ENCODE measurements at regions not wholly inside any gene's neighbourhood (a gene's known extent, or its start where the extent isn't known, plus 50 kb on each side); places are given as distances from the start of the nearest gene placed in this dataset.

DNA sequence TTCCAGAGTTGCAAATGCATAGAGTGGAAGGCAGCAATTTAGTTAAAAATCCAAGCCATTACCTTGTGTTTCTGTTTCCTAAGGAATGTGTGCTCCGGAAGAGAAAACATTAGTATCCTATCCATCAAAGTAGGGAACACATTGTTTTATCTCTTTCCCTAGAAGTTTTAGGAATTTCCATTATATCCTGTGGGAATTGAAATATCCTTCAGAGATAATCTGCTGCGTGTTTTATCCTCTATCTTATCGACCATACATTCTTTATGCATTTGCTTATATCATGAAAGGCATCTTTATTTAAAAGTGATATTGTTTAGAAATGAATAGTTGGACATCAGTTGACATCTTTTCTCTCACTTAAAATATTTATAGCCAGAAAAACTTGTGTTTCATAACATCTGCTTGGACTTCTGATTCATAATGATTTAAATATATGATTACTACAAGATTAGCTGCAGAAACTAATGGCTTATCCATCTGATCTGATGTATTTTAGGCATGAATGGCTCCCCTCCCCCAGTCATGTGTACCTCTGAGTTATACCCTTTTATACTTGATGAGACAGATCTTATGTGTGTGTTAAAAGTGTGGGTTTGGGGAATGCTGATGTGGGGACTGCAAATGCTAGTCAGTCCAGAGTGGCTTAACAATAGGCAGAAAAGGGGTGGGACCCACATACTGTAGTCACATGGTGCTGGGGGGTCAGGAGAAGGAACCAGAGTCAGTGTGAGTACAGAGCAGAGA lies 136.2 kb upstream of the ARHGAP28 start:
- Histone ChIP-seq H3K9ac (ENCODE audit: insufficient read length, low read depth) (no peak overlapping the region), H3K4me1 (ENCODE audit: insufficient read depth, insufficient read length) (no peaks in the 10 kb centered on the region), H3K4me3 (ENCODE audit: insufficient read length, low read depth) (no peak overlapping the region), H3K27me3 (ENCODE audit: insufficient read depth, insufficient read length) (no peaks in the 10 kb centered on the region), H3K9me3 (ENCODE audit: insufficient read depth, low read length) (no peaks in the 10 kb centered on the region), H3K36me3 (ENCODE audit: insufficient read depth, insufficient read length, low read length) (no peaks in the 10 kb centered on the region)
- TF ChIP-seq YY1 (IDR thresholded peaks at IDR 0.05; ENCODE audit: insufficient read depth, insufficient read length) (no peak), SUZ12 (IDR thresholded peaks at IDR 0.05; ENCODE audit: extremely low read depth, insufficient read depth, insufficient read length) (no peak), ZNF274 (IDR thresholded peaks at IDR 0.05; ENCODE audit: low read depth, low read length) (no peak)
- no peak for DNase-seq (ENCODE audit: low read depth, low spot score)

DNA sequence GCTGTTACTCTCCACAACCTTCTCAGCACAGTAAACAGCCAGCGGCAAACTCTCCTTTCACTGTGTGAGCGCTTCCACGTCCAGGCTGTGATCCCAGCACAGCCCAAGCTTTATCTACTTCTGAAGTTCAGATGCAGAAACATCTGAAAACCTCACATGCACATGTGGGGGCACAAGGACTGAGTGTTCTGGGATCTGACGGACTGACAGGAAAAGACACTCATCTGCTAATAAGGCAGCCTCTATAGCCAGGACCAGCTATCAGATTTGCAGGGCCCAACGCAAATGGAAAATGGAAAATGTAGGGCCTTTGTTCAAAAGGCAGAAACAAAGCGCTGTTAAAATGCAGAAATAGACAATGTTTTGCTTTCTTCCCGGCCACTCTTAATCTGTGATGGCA lies 133.8 kb upstream of the ARHGAP28 start:
- H3K4me1 ChIP-seq (ENCODE audit: insufficient read depth, insufficient read length): no peaks in the 10 kb centered on the region
- TF ChIP-seq YY1 (IDR thresholded peaks at IDR 0.05; ENCODE audit: insufficient read depth, insufficient read length) (no peak), ZNF274 (IDR thresholded peaks at IDR 0.05; ENCODE audit: low read depth, low read length) (no peak)
- no peak overlapping the region for H3K4me3 ChIP-seq (ENCODE audit: insufficient read length, low read depth)
- no peaks in the 10 kb centered on the region for H3K36me3 ChIP-seq (ENCODE audit: insufficient read depth, insufficient read length, low read length)
- no peaks in the 10 kb centered on the region for H3K9me3 ChIP-seq (ENCODE audit: insufficient read depth, low read length)
- H3K27me3 ChIP-seq (ENCODE audit: insufficient read depth, insufficient read length): no peaks in the 10 kb centered on the region
- H3K9ac ChIP-seq (ENCODE audit: insufficient read length, low read depth): no peak overlapping the region
- no peak for DNase-seq (ENCODE audit: low read depth, low spot score)

- Histone ChIP-seq H3K36me3 (ENCODE audit: insufficient read depth, insufficient read length, low read length) (no peaks in the 10 kb centered on the region), H3K9me3 (ENCODE audit: insufficient read depth, low read length) (no peaks in the 10 kb centered on the region), H3K4me1 (ENCODE audit: insufficient read depth, insufficient read length) (no peaks in the 10 kb centered on the region), H3K4me3 (ENCODE audit: insufficient read length, low read depth) (no peak overlapping the region), H3K27me3 (ENCODE audit: insufficient read depth, insufficient read length) (no peaks in the 10 kb centered on the region), H3K9ac (ENCODE audit: insufficient read length, low read depth) (no peak overlapping the region)
- TF ChIP-seq SUZ12 (IDR thresholded peaks at IDR 0.05; ENCODE audit: extremely low read depth, insufficient read depth, insufficient read length) (no peak), ZNF274 (IDR thresholded peaks at IDR 0.05; ENCODE audit: low read depth, low read length) (no peak), YY1 (IDR thresholded peaks at IDR 0.05; ENCODE audit: insufficient read depth, insufficient read length) (no peak)
- DNase-seq (ENCODE audit: low read depth, low spot score): no peak
Observed at GRCh38 chr18:6598657-6599056, 130.9 kb upstream of the ARHGAP28 start.

DNA sequence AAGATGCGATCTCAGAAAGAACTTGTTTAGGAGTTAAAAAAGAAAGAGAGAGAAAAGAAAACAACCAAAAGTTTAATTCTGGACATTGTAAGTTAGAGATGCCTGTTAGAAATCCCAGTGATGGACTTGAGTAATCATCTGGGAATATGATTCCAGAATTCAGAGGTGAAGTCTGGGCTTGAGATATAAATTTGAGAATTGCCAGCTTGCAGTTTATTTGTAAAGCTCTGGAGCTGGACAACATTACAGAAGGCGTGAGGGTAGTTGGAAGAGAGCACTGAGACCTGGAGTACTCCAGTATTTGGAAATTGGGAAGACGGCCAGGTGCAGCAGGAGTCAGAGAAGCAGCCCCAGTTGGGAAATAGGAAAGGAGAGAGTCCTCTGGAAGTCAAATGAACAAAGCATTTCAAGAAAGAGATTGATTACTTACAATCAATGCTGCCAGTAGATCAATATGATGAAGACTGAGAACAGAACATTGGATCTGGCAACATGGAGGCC lies 128.8 kb upstream of the ARHGAP28 start:
- TF ChIP-seq YY1 (IDR thresholded peaks at IDR 0.05; ENCODE audit: insufficient read depth, insufficient read length) (no peak), SUZ12 (IDR thresholded peaks at IDR 0.05; ENCODE audit: extremely low read depth, insufficient read depth, insufficient read length) (no peak), ZNF274 (IDR thresholded peaks at IDR 0.05; ENCODE audit: low read depth, low read length) (no peak)
- Histone ChIP-seq H3K9ac (ENCODE audit: insufficient read length, low read depth) (no peak overlapping the region), H3K4me1 (ENCODE audit: insufficient read depth, insufficient read length) (no peaks in the 10 kb centered on the region), H3K27me3 (ENCODE audit: insufficient read depth, insufficient read length) (no peaks in the 10 kb centered on the region), H3K4me3 (ENCODE audit: insufficient read length, low read depth) (no peak overlapping the region), H3K9me3 (ENCODE audit: insufficient read depth, low read length) (no peaks in the 10 kb centered on the region), H3K36me3 (ENCODE audit: insufficient read depth, insufficient read length, low read length) (no peaks in the 10 kb centered on the region)
- DNase-seq (ENCODE audit: low read depth, low spot score): no peak

- Histone ChIP-seq H3K9ac (ENCODE audit: insufficient read length, low read depth) (no peak overlapping the region), H3K27me3 (ENCODE audit: insufficient read depth, insufficient read length) (no peaks in the 10 kb centered on the region), H3K4me1 (ENCODE audit: insufficient read depth, insufficient read length) (no peaks in the 10 kb centered on the region), H3K4me3 (ENCODE audit: insufficient read length, low read depth) (no peak overlapping the region), H3K36me3 (ENCODE audit: insufficient read depth, insufficient read length, low read length) (no peaks in the 10 kb centered on the region), H3K9me3 (ENCODE audit: insufficient read depth, low read length) (no peaks in the 10 kb centered on the region)
- DNase-seq (ENCODE audit: low read depth, low spot score): no peak
- TF ChIP-seq YY1 (IDR thresholded peaks at IDR 0.05; ENCODE audit: insufficient read depth, insufficient read length) (no peak), ZNF274 (IDR thresholded peaks at IDR 0.05; ENCODE audit: low read depth, low read length) (no peak), SUZ12 (IDR thresholded peaks at IDR 0.05; ENCODE audit: extremely low read depth, insufficient read depth, insufficient read length) (no peak)
Observed at GRCh38 chr18:6601241-6601640, 128.3 kb upstream of the ARHGAP28 start.

DNA sequence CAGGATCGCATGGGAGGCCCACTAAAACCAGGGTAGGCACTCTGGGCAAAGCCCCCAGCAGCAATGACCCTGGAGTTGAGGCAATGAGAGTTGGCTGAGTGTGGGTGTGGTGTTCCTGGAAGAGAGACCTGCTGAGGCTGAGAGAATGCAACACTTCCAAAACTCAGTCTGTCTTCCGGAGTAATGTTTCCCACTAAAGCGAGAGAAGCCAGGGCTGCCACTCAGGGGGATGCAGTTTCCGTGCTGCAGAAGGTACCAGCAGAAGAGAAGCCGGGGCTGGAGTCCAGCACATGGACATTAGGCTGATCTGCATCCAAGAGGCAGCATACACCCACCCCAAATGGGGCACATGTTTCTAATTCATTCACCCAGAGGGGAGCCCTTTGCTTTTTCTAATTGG lies 127.2 kb upstream of the ARHGAP28 start:
- Histone ChIP-seq H3K4me3 (ENCODE audit: insufficient read length, low read depth) (no peak overlapping the region), H3K36me3 (ENCODE audit: insufficient read depth, insufficient read length, low read length) (no peaks in the 10 kb centered on the region), H3K9ac (ENCODE audit: insufficient read length, low read depth) (no peak overlapping the region), H3K27me3 (ENCODE audit: insufficient read depth, insufficient read length) (no peaks in the 10 kb centered on the region), H3K4me1 (ENCODE audit: insufficient read depth, insufficient read length) (no peaks in the 10 kb centered on the region), H3K9me3 (ENCODE audit: insufficient read depth, low read length) (no peaks in the 10 kb centered on the region)
- TF ChIP-seq ZNF274 (IDR thresholded peaks at IDR 0.05; ENCODE audit: low read depth, low read length) (no peak), SUZ12 (IDR thresholded peaks at IDR 0.05; ENCODE audit: extremely low read depth, insufficient read depth, insufficient read length) (no peak), YY1 (IDR thresholded peaks at IDR 0.05; ENCODE audit: insufficient read depth, insufficient read length) (no peak)
- no peak for DNase-seq (ENCODE audit: low read depth, low spot score)

GRCh38 chr18:6604573-6604941 lies 125.0 kb upstream of the ARHGAP28 start:
- Histone ChIP-seq H3K36me3 (ENCODE audit: insufficient read depth, insufficient read length, low read length) (no peaks in the 10 kb centered on the region), H3K4me1 (ENCODE audit: insufficient read depth, insufficient read length) (no peaks in the 10 kb centered on the region), H3K9me3 (ENCODE audit: insufficient read depth, low read length) (no peaks in the 10 kb centered on the region), H3K27me3 (ENCODE audit: insufficient read depth, insufficient read length) (no peaks in the 10 kb centered on the region), H3K4me3 (ENCODE audit: insufficient read length, low read depth) (no peak overlapping the region), H3K9ac (ENCODE audit: insufficient read length, low read depth) (no peak overlapping the region)
- no peak for DNase-seq (ENCODE audit: low read depth, low spot score)
- TF ChIP-seq SUZ12 (IDR thresholded peaks at IDR 0.05; ENCODE audit: extremely low read depth, insufficient read depth, insufficient read length): no peak
- no peak for TF ChIP-seq YY1 (IDR thresholded peaks at IDR 0.05; ENCODE audit: insufficient read depth, insufficient read length)
- no peak for TF ChIP-seq ZNF274 (IDR thresholded peaks at IDR 0.05; ENCODE audit: low read depth, low read length)

Data from NT2/D1 (cell line).